ENCODE measurements at regions not wholly inside any gene's neighbourhood (a gene's known extent, or its start where the extent isn't known, plus 50 kb on each side); places are given as distances from the start of the nearest gene placed in this dataset.

DNA sequence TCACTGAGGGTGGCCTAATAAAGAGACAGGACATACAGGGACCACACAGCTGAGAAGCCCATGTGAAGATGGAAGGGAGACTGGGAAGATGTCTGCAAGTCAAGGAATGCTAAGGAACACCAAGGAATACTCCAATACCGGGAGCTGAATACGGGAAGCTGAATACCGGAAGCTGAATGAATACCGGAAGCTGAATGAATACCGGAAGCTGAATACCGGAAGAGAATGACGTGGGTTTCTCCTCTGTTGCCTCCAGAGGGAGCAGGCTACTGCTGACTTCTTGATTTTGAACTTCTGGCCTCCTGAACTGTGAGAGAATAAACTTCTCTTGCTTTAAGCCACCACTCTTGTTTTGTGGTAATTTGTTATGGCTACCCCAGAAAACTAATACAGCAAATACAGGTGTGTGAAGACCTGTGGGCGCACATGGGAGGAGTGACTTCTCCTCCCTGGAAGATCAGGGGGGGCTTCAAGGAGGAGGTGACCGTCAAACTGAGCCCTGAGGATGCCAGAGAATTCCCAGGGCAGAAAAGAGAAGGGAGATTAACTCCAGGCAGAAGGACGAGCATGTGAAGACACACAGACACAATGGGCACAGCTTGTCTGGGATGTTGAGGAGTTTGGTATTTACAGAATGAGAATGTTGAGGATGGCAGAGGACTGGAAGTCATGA lies 259.9 kb downstream of the IRF8 start:
- TF ChIP-seq, protein P1, sequence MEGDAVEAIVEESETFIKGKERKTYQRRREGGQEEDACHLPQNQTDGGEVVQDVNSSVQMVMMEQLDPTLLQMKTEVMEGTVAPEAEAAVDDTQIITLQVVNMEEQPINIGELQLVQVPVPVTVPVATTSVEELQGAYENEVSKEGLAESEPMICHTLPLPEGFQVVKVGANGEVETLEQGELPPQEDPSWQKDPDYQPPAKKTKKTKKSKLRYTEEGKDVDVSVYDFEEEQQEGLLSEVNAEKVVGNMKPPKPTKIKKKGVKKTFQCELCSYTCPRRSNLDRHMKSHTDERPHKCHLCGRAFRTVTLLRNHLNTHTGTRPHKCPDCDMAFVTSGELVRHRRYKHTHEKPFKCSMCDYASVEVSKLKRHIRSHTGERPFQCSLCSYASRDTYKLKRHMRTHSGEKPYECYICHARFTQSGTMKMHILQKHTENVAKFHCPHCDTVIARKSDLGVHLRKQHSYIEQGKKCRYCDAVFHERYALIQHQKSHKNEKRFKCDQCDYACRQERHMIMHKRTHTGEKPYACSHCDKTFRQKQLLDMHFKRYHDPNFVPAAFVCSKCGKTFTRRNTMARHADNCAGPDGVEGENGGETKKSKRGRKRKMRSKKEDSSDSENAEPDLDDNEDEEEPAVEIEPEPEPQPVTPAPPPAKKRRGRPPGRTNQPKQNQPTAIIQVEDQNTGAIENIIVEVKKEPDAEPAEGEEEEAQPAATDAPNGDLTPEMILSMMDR (IDR thresholded peaks at IDR 0.05; ENCODE audit: low read depth, low read length, poor library complexity, severe bottlenecking), result peak; percentile 33
- no peak for TF ChIP-seq EZH2phosphoT487 (IDR thresholded peaks at IDR 0.05; ENCODE audit: borderline replicate concordance, low read length)

Data from DOHH2 (cell line).